HG03439 (cell line): ENCODE measurements at regions not wholly inside any gene's neighbourhood (a gene's known extent, or its start where the extent isn't known, plus 50 kb on each side); places are given as distances from the start of the nearest gene placed in this dataset.
"Not testable (repeated sequence)": the region's sequence is repeated elsewhere in the genome, so short reads cannot be mapped to it uniquely, and the experiment has no call there.

ENCODE experiments used
- ATAC-seq: cut with Tn5 transposase; IDR thresholded peaks from one replicate; pipeline ENCODE4 v1.9.1; 2021; ENCODE audit warnings: mild to moderate bottlenecking, moderate library complexity; ENCODE audit not compliant: unreplicated experiment

DNA sequence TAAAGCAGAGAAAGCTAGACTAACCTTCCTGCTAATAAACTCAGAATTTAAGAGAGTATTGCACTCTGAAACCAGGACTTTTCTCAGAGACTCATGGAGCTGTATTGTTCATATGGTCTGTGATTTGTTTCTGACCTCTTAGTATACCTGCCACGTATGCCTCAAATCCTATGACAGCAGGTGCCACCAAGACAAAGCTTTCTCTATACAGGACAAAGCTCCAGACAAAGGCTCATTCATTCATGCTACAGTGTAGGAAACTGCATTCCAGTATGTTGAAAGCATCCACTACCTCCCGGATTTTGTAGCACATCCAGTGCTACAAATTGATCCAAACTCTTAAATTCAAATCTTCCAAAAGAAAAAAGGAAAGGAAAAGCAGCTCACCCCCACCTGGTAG, 178.3 kb downstream of the CHIC2 start:
- no peak for ATAC-seq

DNA sequence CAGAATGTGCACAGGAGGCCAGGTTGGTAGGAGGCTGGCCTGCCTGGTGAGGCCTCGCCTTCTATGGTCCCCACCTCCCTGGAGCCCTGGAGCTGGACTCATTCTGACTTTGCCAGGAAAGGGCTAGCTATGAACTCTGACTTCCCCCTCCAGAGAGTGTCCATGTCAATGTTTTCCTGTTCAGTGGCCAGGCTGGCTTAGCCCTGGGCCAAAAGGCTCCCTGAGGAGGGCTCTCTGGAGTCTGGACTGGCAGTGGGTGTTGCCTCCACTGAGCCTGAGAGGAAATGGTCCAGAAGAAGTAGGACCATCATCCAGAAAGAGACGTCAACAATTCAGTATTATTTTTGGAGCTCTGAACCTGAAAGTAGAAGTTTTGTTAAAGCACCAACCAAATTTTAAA, 178.7 kb downstream of the CHIC2 start:
- no peak for ATAC-seq

DNA sequence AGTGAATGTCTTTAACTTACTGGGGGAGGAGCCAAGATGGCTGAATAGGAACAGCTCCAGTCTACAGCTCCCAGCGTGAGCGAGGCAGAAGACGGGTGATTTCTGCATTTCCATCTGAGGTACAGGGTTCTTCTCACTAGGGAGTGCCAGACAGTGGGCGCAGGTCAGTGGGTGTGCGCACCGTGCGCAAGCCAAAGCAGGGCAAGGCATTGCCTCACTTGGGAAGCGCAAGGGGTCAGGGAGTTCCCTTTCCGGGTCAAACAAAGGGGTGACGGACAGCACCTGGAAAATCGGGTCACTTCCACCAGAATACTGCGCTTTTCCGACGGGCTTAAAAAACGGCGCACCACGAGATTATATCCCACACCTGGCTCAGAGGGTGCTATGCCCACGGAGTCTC, 187.3 kb downstream of the CHIC2 start:
- ATAC-seq = not testable (repeated sequence)

DNA sequence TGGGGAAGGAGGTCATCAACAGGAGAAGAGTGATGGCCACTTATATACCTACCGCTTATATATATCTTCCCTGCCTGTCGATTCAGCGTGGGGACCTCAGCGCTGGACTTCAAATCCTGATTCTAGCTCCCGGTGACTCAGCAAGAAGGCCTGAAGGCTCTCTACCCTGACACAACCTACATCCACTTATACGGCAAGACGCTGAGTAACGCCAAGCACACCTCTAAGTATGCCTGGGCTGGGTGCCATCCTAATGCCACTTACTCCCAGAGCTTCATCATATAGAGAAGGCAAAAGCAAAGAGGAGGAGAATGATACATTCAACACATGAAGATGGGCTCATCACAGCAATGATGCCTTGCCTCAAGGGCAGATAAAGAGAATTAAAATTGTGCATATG, 198.3 kb downstream of the CHIC2 start:
- ATAC-seq = no peak

DNA sequence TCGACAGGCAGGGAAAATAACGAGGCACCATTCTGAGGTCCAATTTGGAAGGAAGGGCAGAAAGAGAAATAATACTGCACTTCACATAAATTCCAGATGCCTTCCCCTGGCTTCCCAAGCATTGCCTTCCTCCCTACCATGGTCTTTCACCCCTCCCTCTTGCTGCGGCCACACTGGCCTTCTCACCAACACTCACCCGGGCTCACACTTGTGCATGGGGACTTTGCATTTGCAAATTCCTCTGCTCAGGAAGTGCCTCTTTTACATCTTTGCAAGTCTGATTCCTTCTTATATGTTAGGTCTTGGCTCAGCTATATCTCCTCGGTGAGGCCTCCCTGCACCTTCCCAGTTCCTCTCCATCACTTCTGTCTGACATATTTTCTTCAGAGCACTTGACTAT, 199.4 kb downstream of the CHIC2 start:
- no peak for ATAC-seq

GRCh38 chr4:53863736-53864365, 200.6 kb downstream of the CHIC2 start:
- no peak for ATAC-seq

DNA sequence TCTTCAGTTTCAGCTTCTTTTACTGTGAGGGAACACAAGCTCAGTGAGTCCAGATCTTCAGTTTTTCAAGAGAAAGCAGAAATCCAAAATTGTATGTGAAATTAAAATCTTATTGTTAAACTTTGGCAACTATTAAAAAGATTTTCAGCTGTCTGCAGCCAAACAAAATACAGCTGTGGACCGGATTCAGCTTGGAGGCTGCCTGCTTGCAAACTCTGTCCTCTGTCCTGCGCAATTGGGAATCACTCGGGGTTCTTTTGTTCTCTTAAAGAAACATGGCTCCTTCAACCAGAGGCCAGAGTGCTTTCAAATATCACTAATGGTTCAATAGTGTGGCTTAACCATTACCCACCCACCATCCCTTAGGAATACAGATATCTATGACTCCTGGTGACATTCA, 201.2 kb downstream of the CHIC2 start:
- no peak for ATAC-seq

- no peak for ATAC-seq
Measured at GRCh38 chr4:53861856-53862610, 202.4 kb downstream of the CHIC2 start.

DNA sequence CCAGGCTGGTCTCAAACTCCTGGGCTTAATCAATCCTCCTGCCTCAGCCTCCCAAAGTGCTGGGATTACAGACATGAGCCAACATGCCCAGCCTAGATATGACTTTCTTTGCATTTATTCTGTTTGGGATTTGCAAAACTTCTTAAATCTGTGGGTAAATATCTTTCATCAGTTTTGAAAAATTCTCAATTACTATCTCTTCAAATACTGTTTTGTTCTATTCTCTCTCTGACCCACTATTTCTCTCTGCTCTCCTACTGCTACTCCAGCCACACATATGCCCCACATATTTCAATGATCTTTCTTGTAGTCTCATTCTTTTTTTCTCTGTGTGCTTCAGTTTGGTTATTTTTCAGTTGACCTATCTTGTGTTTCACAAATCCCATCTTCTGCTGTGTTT, 205.1 kb downstream of the CHIC2 start:
- no peak for ATAC-seq

DNA sequence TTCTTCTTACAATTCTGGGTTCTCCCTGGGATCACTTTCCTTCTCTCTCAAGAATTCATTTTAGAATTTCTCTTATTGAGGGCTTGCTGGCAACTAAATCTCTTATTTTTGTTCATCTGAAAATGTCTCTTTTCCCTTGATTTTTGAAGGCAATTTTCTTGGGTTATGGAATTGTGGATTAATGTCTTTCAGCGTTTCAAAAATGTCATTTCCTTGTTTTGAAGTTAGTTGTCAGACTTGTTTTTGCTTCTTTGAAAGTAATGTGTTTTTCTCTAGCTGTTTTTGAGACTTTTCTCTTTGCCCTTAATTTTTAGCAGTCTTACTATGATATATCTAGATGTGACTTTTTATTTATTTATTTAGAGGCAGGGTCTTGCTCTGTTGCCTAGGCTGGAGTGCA, 205.7 kb downstream of the CHIC2 start:
- no peak for ATAC-seq

DNA sequence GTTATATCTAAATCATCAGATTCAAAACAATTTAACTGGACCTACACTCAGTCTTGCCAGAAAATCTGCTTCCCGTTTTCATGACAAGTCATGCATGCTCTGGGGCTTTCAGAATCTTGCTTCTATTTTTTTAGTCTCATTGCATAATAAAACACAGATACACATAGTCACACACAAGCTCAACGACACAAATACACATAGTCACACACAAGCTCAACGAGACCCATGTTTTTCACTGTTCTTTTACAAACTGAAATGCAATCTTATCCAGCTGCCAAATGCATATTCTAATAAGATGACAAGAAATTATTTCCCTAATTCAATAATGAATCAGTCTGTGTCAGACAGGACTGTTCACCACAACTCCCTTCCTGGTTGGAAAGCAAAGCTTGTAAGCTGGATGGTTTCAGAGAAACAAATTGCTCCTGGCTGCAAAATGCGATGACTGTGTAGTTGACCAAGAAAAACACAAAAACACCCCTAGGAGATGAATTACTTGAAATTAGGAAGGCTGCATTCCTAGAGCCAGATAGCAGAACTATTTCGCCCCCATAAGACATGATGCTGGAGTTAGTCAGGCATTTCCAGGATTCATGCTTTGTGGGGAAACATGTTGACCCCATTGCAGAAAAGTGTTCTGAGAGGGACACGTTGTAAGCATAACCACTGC, 208.7 kb downstream of the CHIC2 start:
- no peak for ATAC-seq

DNA sequence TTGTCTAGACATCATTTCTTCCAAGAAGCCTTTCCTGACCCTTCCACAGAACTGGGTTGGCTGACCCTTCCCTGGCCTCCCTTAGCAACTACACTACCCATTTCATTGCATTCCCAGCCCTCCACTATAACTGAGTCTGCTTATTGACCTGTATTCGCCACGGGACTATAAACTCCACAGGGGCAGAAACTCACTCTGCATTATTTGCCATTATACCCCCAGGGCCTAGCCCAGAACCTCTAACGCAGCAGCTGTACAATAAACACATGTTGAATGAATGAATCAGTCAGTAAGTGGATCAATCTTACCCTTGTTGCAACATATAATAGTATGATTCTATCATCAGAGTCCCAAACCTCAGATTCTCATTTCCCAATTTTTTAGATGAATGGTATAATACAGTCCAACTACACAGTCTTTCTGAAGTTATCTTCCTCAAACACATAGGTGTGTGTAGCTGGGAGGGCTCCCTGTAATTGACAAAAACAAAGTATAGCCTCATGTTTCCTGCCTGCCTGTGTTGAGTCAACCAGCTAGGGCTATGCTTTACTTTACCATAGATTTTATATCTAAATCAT, 209.3 kb downstream of the CHIC2 start:
- no peak for ATAC-seq

DNA sequence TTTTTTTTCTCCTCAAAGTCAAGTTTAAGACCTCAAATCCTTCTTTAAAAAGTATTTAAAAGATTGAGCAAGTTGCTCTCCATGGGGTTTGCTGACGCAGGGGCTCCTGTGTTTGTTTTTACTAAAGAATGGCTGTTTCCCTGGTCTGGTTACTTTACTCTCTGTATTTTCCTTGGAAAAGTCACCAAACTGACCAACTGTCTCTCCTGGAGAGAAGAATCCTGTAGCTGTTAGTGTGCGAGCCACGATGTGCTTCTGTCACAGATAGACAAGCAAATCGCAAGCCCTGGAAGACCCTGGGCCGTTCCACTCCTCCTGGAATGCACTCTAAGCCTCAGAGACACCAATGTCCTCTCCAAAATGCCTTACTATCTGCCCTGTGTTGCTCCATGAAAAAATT, 212.1 kb downstream of the CHIC2 start:
- ATAC-seq = no peak

DNA sequence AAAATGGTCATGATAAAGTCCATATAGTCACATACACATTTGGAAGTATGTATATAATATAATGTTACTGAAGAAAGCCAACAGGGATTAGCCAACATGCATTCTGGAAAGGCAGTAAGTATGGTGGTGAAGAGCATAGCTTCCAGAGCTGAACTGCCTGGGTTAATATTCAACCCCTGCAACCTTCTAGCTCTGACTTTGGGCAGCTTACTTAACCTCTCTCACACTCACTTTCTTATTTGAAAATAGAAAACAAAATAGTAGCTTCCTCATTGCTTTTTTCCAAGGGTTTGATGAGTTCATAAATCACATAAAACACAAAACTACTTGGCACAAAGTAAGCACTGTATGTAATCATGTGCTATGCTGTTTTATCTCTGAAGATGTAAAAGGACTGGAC, 216.4 kb downstream of the CHIC2 start:
- no peak for ATAC-seq

GRCh38 chr4:53844551-53844950, 219.9 kb downstream of the CHIC2 start:
- no peak for ATAC-seq

GRCh38 chr4:53844133-53844532, 220.3 kb downstream of the CHIC2 start:
- no peak for ATAC-seq

DNA sequence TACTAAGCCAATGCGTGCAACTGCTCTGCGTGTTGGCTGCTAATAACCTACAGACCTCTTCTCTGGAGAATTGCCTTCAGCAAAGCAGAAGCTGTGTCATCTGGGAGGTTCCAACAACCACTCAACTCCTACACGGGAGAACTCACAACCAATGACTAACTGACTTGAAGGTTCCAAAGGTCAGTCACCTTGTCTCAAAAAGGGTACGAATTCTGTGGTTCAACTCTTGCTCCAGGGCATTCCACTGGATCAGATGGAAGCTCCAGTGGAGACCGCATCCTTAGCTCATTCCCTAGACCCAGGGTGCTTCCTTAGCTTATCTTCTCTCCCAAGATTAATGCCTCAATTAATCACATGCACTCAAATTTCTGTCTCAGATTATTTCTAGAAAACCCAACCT, 222.7 kb downstream of the CHIC2 start:
- no peak for ATAC-seq

DNA sequence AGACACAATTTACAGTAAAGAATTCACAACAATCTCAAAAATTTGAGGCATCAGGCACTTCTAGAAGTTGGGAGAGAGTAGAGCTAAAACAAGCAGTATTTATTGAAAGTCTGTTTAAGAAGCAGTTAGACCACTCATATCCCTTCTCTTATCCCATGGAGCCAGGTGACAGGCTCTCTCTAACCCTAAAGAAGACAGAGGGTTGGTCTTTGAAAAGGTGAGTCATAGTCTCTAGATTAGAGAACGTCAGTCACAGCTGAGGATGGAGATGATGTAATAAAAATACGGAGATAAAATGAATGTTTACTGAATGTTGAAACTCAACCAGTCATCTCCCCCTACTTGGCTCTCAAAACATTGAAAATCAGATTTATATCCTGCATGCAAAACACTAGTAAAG, 223.8 kb downstream of the CHIC2 start:
- no peak for ATAC-seq

GRCh38 chr4:53833302-53834003, 231.0 kb downstream of the CHIC2 start:
- ATAC-seq = not testable (repeated sequence)

- no peak for ATAC-seq
Measured at GRCh38 chr4:53832549-53832948, 231.9 kb downstream of the CHIC2 start.

- ATAC-seq = no peak
Measured at GRCh38 chr4:53830511-53830910, 233.9 kb downstream of the CHIC2 start.
